Lung (tissue), 11 donors: ENCODE measurements at regions not wholly inside any gene's neighbourhood (a gene's known extent, or its start where the extent isn't known, plus 50 kb on each side); places are given as distances from the start of the nearest gene placed in this dataset.

Experiments
- ATAC-seq: fragments of 200-7000 bp; cut with Tn5 transposase; one replicate; pipeline ENCODE4 v1.9.1; 2020; ENCODE audit warnings: moderate number of reproducible peaks; ENCODE audit not compliant: insufficient read depth, low FRiP score
- DNase-seq, 3 donors: peaks; one replicate each; pipeline ENCODE4 v3.0.0-alpha.2; 2013 to 2017
- H3K27ac ChIP-seq, 2 donors: one replicate each; pipeline ENCODE4 v1.5.1; 2013; ENCODE audit warnings: mild to moderate bottlenecking in 2 of 2, moderate library complexity in 2 of 2, control low read depth in 1 of 2, inconsistent platforms in 1 of 2, low read depth in 1 of 2, low read length in 1 of 2
- H3K27me3 ChIP-seq, 3 donors: one replicate each; pipeline ENCODE4 v1.5.1; 2013; ENCODE audit warnings: low read length in 2 of 3; ENCODE audit not compliant: control insufficient read depth in 3 of 3, insufficient read depth in 3 of 3
- H3K36me3 ChIP-seq, 4 donors: one replicate each; pipeline ENCODE4 v1.5.1; 2013; ENCODE audit warnings: low read length in 4 of 4, mild to moderate bottlenecking in 1 of 4, moderate library complexity in 1 of 4; ENCODE audit not compliant: control insufficient read depth in 4 of 4, insufficient read depth in 4 of 4
- H3K4me1 ChIP-seq, 5 donors: one replicate each; pipeline ENCODE4 v1.5.1; 2013; ENCODE audit warnings: low read length in 5 of 5, mild to moderate bottlenecking in 2 of 5, moderate library complexity in 1 of 5; ENCODE audit not compliant: control insufficient read depth in 5 of 5, insufficient read depth in 5 of 5
- H3K4me3 ChIP-seq: one replicate; pipeline ENCODE4 v1.5.1; 2013; ENCODE audit warnings: mild to moderate bottlenecking, control low read depth, moderate library complexity
- H3K9ac ChIP-seq, 2 donors: one replicate each; pipeline ENCODE4 v1.5.1; 2013; ENCODE audit warnings: low read length in 2 of 2, control low read depth in 1 of 2; ENCODE audit not compliant: insufficient read depth in 1 of 2
- H3K9me3 ChIP-seq, 4 donors: one replicate each; pipeline ENCODE4 v1.5.1; 2013; ENCODE audit warnings: low read length in 3 of 4, mild to moderate bottlenecking in 1 of 4, moderate library complexity in 1 of 4; ENCODE audit not compliant: control insufficient read depth in 4 of 4, insufficient read depth in 3 of 4
- CTCF ChIP-seq: IDR thresholded peaks from 2 replicates; pipeline ENCODE4 v1.5.1; 2012; ENCODE audit warnings: mild to moderate bottlenecking; ENCODE audit errors: control extremely low read depth, extremely low read depth
- WGBS, 2 donors: extraction: QIAGEN DNeasy Blood & Tissue Kit; methylation state at CpG; one replicate each; pipeline ENCODE4 v1.1.7; 2013; 5-methylcytosine and 5-hydroxymethylcytosine counted together
- donor health status: control.
- donor health status: control.
- donor health status: Bipolar disorder and iron deficiency.
- donor health status: healthy.
- donor health status: DM: yes; HTN: yes; CAD: no.

GRCh38 chr11:104798789-104799188, 99.5 kb downstream of the CASP12 start:
- H3K4me3 ChIP-seq = no peak overlapping the region
- H3K27me3 ChIP-seq = no peaks in the 10 kb centered on the region
- no peaks in the 10 kb centered on the region for H3K4me1 ChIP-seq
- no peaks in the 10 kb centered on the region for H3K9me3 ChIP-seq
- no peak for ATAC-seq
- H3K27ac ChIP-seq = no peak overlapping the region
- DNase-seq = no peak
- no peak overlapping the region for H3K9ac ChIP-seq
- TF ChIP-seq CTCF = no peak
- WGBS, 2 donors = 7 to 12% methylated on average over 1 of the region's 1 CpG
- no peaks in the 10 kb centered on the region for H3K36me3 ChIP-seq

- ATAC-seq = no peak
- H3K9ac ChIP-seq = no peak overlapping the region
- no peaks in the 10 kb centered on the region for H3K36me3 ChIP-seq
- H3K4me1 ChIP-seq = peaks cover 0 to 7% (median 0%) of the 10 kb centered on the region in 5 donors
- no peaks in the 10 kb centered on the region for H3K9me3 ChIP-seq
- no peak for TF ChIP-seq CTCF
- H3K27ac ChIP-seq = no peak overlapping the region
- H3K27me3 ChIP-seq = no peaks in the 10 kb centered on the region
- H3K4me3 ChIP-seq = no peak overlapping the region
- no peak for DNase-seq
These were observed 102.0 kb downstream of the CASP12 start for GRCh38 chr11:104796301-104796700.

DNA sequence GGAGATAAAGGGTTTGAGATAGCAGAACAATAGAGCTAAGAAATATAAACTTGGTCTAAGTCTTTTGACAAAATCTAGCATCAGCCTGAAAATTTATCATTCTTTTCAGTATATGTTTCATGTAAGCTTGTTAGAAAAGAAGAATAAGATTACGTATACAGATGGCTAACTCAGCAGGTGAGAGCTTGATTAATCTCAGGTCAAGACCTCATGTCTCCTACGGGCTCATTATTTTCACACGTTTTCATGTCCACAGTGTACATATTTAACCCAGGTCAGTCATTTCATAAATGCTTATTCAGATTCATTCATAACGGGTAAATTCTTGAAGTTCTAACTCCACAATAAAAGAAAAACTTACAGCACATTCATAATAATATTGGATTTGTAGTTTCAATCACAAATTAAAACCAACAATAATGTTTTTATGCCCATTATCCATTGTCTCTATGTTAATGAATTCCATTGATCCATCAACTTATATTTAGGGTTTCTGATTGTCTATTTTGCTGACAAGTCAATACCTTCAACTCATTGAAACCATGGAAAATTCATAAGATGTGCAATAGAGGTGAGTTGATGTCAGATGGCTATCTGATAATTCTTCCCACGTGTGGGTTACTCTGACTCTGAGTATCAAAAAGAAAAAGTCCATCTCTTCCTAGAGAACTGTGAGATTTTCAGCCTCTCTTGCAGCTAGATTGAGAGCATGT, 102.6 kb downstream of the CASP12 start:
- Histone ChIP-seq H3K4me1 (peaks cover 0 to 7% (median 0%) of the 10 kb centered on the region in 5 donors), H3K9me3 (no peaks in the 10 kb centered on the region), H3K9ac (no peak overlapping the region), H3K4me3 (no peak overlapping the region), H3K27ac (no peak overlapping the region), H3K27me3 (no peaks in the 10 kb centered on the region), H3K36me3 (no peaks in the 10 kb centered on the region)
- TF ChIP-seq CTCF = no peak
- DNase-seq (no peak), ATAC-seq (no peak)
- WGBS, 2 donors = 90 to 94% methylated on average over 5 of the region's 5 CpGs

GRCh38 chr11:104792861-104793260, 105.4 kb downstream of the CASP12 start:
- H3K9ac ChIP-seq = no peak overlapping the region
- H3K9me3 ChIP-seq = no peaks in the 10 kb centered on the region
- TF ChIP-seq CTCF = no peak
- no peak overlapping the region for H3K27ac ChIP-seq
- H3K4me3 ChIP-seq = no peak overlapping the region
- no peaks in the 10 kb centered on the region for H3K27me3 ChIP-seq
- no peak for ATAC-seq
- H3K4me1 ChIP-seq = peaks cover 0 to 7% (median 0%) of the 10 kb centered on the region in 5 donors
- H3K36me3 ChIP-seq = no peaks in the 10 kb centered on the region
- 75 to 79% methylated on average over 2 of the region's 2 CpGs for WGBS, 2 donors
- DNase-seq = no peak
